ENCODE measurements at regions not wholly inside any gene's neighbourhood (a gene's known extent, or its start where the extent isn't known, plus 50 kb on each side); places are given as distances from the start of the nearest gene placed in this dataset.

GRCh38 chr4:83830138-83830888 is 294.4 kb downstream of the GPAT3 start:
- H3K27ac Mint-ChIP-seq (ENCODE audit: unreplicated experiment), result no peak overlapping the region
- H3K4me3 Mint-ChIP-seq (ENCODE audit: unreplicated experiment), result no peak overlapping the region
- no peaks in the 10 kb centered on the region for H3K27me3 Mint-ChIP-seq (ENCODE audit: unreplicated experiment)

GRCh38 chr4:83828601-83829000 is 292.7 kb downstream of the GPAT3 start:
- Mint-ChIP-seq H3K4me3 (ENCODE audit: unreplicated experiment) (no peak overlapping the region), H3K36me3 (ENCODE audit: unreplicated experiment) (no peaks in the 10 kb centered on the region), H3K4me1 (ENCODE audit: unreplicated experiment) (no peaks in the 10 kb centered on the region), H3K9me3 (ENCODE audit: unreplicated experiment) (no peaks in the 10 kb centered on the region), H3K27ac (ENCODE audit: unreplicated experiment) (no peak overlapping the region), H3K27me3 (ENCODE audit: unreplicated experiment) (no peaks in the 10 kb centered on the region)
- TF ChIP-seq CTCF (IDR thresholded peaks at IDR 0.05), result no peak
- no peak for DNase-seq (ENCODE audit: extremely low spot score, unreplicated experiment)

More at GRCh38 chr4:83830138-83830888, 294.4 kb downstream of the GPAT3 start:
- Mint-ChIP-seq H3K4me1 (ENCODE audit: unreplicated experiment) (no peaks in the 10 kb centered on the region), H3K9me3 (ENCODE audit: unreplicated experiment) (no peaks in the 10 kb centered on the region), H3K36me3 (ENCODE audit: unreplicated experiment) (no peaks in the 10 kb centered on the region)
- no peak for DNase-seq (ENCODE audit: extremely low spot score, unreplicated experiment)
- no peak for TF ChIP-seq CTCF (IDR thresholded peaks at IDR 0.05)

GRCh38 chr4:83821493-83821892 is 285.6 kb downstream of the GPAT3 start:
- no peak for TF ChIP-seq CTCF (IDR thresholded peaks at IDR 0.05)
- Mint-ChIP-seq H3K4me1 (ENCODE audit: unreplicated experiment) (no peaks in the 10 kb centered on the region), H3K27ac (ENCODE audit: unreplicated experiment) (no peak overlapping the region), H3K27me3 (ENCODE audit: unreplicated experiment) (no peaks in the 10 kb centered on the region), H3K4me3 (ENCODE audit: unreplicated experiment) (no peak overlapping the region), H3K36me3 (ENCODE audit: unreplicated experiment) (peaks cover 2% of the 10 kb centered on the region), H3K9me3 (ENCODE audit: unreplicated experiment) (peaks cover 14% of the 10 kb centered on the region)
- no peak for DNase-seq (ENCODE audit: extremely low spot score, unreplicated experiment)

- Mint-ChIP-seq H3K36me3 (ENCODE audit: unreplicated experiment) (peaks cover 2% of the 10 kb centered on the region), H3K27ac (ENCODE audit: unreplicated experiment) (no peak overlapping the region), H3K27me3 (ENCODE audit: unreplicated experiment) (peaks cover 2% of the 10 kb centered on the region), H3K9me3 (ENCODE audit: unreplicated experiment) (peaks cover 14% of the 10 kb centered on the region), H3K4me3 (ENCODE audit: unreplicated experiment) (no peak overlapping the region), H3K4me1 (ENCODE audit: unreplicated experiment) (no peaks in the 10 kb centered on the region)
- DNase-seq (ENCODE audit: extremely low spot score, unreplicated experiment), result no peak
- TF ChIP-seq CTCF (IDR thresholded peaks at IDR 0.05), result no peak
Measured at GRCh38 chr4:83819582-83819981, 283.7 kb downstream of the GPAT3 start.

GRCh38 chr4:83810428-83810827 is 274.5 kb downstream of the GPAT3 start:
- no peak for DNase-seq (ENCODE audit: extremely low spot score, unreplicated experiment)
- H3K27me3 Mint-ChIP-seq (ENCODE audit: unreplicated experiment), result peaks cover 9% of the 10 kb centered on the region
- no peaks in the 10 kb centered on the region for H3K4me1 Mint-ChIP-seq (ENCODE audit: unreplicated experiment)
- no peak overlapping the region for H3K27ac Mint-ChIP-seq (ENCODE audit: unreplicated experiment)
- no peak overlapping the region for H3K4me3 Mint-ChIP-seq (ENCODE audit: unreplicated experiment)
- no peaks in the 10 kb centered on the region for H3K9me3 Mint-ChIP-seq (ENCODE audit: unreplicated experiment)
- H3K36me3 Mint-ChIP-seq (ENCODE audit: unreplicated experiment), result no peaks in the 10 kb centered on the region
- no peak for TF ChIP-seq CTCF (IDR thresholded peaks at IDR 0.05)
